ENCODE measurements at regions not wholly inside any gene's neighbourhood (a gene's known extent, or its start where the extent isn't known, plus 50 kb on each side); places are given as distances from the start of the nearest gene placed in this dataset.

DNA sequence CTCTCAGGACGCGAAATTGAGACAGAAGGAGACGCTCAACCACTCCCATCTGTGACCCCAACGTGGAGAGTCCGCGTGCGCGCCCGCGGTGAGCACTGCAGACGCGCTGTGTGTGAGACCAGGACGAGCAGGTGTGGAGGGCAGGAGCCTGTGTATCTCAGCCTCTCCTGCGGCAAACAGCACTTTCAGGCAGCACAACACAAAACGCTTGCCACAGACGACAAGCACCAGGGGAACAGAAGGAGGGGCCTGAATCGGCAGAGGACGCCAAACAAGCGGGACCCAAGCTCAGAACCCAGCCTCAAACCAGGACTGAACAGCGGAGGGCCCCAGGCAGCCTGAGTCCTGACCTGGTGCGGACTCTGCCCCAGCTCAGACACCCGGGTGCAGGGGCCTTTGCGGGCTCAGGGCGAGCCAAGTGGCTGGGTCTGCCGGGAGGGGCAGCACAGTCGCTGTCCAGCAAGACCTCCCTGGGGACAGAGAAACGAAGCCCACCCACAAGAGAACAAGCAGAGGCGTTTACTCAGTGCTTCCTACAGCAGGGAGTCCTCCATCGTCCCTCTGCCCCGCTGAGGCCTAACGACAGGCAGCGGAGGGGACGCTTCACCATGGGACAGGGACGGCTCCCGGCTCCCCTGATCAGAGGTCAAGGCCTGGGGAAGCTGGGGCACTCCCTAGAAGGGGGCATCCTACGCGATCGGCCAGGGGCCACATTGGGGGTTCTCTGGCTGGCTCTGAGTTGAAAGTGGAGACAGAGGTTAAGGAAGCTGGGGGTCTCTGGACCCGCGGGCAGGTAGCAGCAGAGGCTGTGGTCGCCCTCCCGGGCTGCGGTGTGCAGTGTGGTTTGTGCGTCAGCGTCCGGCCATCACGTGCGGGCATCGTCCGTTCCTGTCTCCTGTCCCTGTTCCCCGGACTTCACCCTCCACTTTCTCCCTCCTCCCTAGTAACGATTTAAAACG lies 560.8 kb downstream of the BRD1 start:
- DNase-seq = no peak

DNA sequence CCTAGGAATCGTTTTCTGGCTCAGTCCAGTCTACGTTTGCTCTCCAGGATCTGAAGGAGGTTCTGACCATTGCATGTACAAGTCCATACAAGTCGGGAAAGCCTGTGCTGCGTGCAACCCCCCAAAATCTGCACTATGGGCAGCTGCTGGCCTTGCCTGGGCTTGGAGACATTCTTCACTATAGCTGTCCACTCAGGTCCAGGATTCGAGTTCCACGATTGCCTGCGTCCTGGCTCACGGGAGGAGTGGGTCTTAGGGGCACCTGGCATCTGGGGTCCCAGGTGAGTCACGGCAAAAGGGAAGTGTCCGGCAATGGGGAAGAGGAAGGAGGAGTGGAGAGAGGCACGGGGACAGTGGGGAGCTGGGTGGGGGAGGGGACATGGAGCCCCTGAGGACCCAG lies 563.0 kb downstream of the BRD1 start:
- DNase-seq = no peak

DNA sequence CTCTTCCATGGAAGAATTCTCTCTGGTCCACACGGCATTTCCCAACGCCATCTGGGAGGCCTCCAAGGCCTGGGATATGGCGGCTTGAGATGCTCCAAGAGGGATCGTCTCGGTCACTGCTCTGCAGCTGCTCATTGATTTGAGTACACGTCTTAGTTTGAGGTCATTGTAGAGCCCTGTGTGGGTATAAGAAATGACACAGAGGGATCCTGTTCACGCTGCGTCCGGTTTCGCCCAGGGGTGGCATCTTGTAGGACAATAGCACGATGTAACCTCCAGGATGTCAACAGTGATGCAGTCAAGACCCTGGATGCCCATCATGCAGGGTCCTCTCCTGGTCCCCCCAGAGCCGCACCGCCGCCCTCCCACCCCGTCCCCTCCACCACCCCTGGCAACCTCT lies 564.6 kb downstream of the BRD1 start:
- DNase-seq = no peak

DNA sequence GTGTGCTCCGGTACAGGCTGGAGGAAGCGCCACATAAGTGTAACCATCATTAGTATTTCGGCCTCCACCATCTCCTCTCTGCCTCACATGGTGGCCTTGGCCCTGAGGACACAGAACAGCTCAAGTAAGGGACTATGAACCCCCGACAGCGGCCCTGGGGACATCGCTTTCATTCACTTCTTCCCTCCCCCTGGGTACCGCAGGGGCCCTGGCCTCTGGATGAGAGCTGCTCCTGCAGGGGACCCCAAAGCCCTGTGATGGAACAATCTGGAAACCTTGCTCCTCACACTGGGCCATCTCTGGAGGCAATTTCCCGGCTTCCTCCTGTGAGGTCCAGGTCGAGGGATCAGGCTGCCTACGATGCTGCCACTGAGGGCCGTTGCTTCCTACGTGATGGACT lies 565.5 kb downstream of the BRD1 start:
- DNase-seq = no peak

DNA sequence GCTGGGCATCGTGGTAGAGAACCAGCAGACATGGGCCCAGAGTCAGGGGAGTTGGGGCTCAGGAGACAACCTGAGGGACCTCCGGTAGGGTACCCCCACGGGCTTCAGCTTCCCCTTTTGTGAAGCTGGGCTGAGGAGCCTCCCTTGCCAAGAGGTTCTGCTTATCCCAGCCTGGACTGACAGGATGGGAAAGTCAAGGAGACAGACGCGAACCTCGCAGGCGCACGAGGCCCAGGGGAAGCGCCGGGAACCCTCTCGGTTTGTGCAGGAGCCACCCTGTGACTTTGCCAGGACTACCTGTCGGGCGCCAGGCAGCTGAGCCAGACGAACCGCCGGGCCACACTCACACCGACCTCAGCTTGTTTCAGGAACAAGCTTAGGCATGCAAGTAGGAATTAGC lies 566.1 kb downstream of the BRD1 start:
- DNase-seq = no peak

DNA sequence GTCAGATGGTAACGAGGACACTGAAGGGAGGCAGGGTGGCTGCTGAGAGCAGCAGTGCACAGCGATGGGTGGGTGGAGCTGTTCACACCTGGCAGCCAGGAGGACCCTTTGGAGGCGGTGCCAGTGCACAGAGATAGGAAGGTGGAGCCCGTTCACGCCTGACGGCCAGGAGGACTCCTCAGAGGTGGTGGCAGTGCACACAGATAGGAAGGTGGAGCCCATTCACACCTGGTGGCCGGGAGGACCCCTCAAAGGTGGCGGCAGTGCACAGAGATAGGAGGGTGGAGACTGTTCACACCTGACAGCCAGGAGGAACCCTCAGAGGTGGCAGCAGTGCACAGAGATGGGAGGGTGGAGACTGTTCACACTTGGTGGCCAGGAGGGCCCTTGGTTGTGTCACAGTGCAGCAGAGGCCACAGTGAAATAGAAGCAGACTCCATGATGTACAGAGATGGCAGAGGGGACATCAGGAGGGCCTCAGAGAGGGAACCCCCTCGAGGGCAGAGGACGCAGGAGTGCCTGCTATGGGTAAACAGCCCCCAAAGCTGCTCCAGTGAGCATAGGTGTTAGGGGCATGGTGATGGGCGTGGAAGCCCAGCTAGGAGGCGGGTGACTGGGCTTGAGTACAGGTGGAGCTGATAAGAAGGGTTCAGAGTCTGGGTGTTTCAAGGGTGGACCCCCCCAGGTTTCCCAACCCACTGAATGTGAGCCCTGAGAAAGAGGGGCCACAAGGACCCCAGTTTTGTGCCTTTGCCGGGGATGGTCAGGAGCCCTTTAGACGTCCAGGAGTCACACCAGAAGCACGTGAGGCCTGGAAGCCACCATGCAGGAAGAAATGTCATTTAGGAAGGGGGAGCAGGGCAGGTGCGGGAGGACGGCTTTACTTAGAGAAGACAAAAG lies 566.7 kb downstream of the BRD1 start:
- no peak for DNase-seq

DNA sequence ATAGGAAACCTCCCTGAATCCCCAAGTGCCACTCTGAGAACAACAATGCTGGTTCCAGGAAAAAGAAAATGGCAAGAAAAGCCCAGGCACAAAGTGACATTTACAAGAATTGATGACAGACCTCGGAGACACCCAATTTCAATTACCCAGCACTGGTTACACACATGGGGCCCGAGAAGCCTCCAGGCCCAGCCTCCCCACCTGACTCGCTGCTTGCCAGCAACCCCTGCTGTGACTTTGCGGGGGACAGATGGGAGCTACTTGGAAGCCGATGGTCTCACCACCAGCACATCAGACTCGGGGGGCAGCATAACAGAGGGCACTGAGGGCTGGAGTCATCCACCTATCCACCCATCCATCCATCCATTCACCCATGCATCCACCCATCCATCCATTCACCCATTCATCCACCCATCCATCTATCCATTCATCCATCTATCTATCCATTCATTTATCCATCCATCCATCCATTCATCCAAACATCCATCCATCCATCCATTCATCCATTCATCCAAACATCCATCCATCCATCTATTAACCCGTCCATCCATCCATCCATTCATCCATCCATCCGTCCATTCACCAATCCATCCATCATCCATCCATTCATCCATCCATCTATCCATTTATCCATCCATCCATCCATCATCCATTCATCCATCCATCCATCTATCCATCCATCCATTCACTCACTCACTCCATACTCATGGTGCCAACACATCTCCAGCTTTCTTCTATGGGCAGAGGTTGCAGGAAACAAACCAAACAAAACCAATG lies 567.6 kb downstream of the BRD1 start:
- DNase-seq = no peak

DNA sequence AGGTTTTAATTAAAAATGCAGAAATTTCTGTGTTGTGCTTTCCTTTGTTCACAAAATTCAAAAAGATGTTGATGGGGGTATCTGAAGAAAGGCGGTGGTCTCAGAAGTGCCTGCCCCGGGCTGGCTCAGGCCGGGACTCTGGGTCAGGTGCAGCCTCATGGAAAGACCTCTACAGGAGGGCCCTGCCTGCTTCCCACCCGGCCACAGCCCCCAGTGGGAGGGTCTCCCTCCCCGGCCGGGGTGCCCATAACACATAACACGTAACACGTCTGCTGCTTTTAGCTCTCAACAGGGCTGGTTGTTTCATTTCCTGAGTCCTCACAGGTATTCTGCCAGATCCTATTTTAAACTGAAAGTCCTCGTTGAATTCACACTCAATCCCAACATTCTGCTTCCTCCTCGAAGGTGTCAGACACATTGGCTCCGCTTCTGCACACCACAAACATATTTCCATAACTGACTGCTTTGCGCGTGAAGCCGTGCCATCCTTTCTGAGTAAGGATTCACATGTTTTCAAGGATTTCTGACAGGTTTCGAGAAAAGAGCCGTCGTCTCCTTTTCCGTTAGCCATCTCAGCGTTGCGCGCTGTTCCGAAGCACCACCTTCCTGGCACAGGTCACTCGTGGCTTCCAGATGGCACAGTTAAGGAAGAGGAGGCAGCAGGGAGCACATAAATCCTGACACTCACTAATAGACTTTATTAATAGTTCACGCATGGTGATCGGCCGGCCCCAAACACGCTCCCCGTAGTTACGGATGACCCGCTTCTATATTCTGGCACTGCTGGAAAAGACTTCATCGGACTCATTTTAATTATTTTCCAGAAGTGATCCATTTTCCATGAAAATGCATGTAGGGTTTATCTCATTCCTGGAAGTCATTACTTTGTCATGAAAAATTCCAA lies 569.3 kb downstream of the BRD1 start:
- no peak for DNase-seq

DNA sequence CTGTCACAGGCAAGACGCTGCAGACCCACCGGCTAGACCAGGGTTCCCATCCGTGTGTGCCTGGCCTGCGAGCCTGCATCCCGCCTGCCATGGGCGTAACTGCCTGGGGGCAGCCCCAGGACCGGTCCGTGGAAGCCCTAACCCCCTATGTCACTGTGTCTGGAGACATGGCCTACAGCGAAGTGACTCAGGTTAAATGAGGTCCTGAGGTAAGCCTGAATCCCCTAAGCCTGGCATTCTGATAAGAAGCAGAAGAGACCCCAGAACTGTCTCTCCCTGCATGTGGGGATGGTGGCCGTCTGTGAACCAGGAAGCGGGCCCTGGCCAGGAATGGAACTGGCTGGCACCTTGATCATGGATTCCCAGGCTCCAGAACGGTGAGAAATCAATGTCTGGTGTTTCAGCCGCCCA lies 570.1 kb downstream of the BRD1 start:
- DNase-seq = no peak

DNA sequence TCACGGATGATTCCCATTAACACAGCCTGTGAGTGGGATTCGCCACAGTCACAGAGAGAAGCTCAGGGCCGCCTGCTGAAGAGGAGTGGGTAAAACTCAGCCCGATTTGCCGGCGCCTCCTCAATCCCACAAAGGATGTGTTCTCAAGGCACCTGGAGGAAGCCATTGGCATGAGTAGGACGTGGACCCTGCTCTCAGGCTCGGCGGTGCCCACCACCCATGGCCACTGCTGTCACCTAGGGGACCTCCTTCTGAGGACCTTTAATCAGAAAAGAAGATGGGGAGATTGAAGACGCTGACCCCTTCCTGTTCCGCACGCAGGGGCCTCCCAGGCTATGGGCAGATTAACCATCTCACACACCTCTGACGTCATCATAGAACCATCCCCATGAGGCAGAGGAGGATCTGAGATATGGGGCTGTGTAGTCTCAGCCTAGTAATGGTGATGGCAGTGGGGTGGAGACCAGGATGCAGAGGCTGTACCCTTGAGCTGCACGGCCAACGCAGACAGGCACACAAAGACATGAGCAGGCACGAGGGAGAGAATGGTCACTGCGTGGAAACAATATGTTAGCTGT lies 571.8 kb downstream of the BRD1 start:
- no peak for DNase-seq

DNA sequence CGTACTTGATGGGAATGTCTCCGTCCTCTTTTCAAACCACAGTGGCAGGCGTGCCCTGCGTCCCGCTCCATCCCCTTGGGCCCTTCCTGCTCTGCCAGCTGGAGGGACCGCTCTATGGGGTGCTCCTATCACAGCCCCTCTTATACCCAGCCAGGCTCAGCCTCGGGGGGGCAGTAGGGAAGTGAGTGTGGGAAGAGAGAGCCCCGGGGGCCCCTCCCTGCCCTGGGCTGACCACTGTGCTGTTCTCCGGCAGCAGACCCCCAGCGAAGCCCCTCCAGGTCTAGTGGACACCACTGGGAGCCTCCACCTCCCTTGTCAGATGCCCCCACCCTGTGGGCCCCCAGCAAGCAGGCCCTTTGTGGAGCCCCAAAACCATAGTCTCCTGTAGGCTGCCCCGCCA lies 572.5 kb downstream of the BRD1 start:
- no peak for DNase-seq

DNA sequence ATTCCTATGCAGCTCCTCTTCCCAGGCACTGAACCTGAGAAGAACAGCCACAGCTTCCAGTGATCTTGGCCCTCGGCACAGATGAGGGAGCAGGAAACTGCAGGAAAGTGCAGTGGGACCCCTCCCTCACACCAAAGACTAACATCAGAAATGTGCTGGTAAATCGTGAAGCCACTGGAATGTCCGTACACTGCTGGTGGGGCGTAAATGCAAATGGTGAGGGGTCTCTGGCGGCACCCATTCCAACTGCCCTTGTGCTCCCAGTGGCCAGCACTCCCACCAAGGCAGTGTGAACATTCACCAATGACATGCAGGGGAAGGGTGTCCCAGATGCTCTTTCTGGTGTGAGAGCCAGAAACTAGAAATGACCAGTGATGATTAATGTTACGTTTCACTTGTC lies 574.0 kb downstream of the BRD1 start:
- no peak for DNase-seq

DNA sequence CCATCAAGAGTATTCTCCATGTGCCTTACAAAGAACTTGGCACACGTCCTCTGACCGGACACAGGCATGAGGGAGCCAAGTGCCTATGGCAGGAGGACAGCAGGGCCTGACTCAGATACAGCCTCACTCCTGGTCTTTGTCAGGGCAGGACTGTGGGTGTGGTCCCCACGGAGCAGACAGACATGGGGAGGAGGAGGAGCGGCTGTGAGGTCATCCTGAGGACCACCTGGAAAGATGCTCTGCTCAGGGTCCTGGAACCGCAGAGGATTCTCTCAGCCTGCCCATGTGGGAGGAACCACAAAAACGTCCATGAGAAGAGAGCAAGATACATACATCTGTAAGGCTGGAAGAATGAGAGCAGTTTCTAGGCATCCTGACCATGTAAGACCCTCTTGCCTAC lies 576.3 kb downstream of the BRD1 start:
- DNase-seq = no peak

DNA sequence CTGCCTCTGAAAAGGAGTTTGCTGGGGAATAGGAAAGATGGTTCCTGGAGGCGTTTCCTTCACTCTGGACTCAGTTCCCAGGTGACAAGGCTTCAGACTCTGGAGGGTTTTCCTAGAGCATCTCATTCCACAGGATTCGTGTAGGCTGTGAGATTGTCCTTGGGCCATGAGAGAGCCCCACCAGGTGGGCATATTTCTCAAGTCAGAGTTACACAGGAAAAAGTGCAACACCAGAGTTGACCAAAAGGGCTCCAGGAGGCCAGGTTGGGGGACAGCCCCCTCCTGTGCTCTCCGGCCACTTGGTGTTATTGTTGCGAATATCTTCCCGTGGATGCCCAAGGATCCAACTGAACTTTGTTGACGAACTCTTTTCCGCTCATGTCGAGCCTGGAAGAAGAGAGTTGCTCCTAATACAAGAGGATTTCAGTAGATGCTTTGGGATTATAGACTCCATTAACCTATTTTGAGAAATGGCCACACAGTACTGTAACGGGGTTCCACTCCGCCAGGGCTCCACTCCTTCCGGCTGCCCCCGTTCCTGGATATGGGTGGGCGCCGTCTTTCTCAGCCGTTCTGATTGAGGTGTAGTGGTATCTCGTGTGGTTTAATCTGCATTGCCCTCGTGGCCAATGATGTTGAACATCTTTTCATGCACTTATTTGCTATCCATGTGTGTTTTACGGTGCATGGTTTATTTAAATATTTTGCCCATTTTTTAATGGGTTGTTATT lies 580.3 kb downstream of the BRD1 start:
- no peak for DNase-seq

DNA sequence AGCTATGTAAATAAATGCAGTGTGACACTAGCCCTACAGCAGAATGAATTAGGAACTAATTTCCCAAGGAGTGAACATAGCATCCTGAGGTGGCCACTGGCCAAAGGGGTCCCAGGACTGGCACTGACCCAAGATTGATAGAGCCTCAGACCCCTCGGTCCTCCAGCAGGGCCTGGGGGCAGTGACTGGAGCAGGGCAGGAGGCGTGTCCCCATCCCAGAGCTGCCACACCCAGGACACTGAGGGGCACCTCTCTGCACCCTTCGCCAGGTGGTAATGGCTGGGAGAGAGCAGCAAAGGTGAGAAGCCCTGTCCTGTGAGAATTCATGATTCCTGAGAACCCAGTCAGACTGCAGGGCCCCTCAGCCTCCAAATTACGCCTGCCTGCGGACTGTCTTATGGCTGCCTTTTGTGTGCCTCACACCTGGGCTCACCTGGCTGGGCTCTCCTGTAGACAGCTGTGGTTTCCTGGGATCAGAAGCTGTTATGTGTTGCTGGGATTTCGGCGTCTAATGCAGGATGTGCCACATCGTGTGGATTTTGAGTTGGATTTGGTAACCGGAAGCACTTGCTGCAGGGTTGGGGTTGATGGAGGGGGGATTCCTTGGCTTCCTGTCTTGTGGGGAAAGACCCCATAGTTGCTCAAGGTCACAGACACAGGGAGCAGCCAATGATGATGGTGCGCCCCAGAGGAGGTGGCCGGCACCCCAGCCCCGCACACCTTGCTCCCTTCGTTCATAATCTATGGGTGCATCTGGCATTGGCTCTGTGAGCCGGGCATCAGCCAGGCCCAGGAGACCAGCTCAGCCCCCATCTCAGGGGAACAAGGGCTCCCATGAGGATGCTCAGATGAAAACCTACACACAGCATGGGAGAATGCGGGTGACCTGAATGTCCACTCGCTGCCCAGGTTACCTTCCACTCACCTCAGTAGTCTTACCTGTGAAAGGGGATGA lies 582.9 kb downstream of the BRD1 start:
- no peak for DNase-seq

DNA sequence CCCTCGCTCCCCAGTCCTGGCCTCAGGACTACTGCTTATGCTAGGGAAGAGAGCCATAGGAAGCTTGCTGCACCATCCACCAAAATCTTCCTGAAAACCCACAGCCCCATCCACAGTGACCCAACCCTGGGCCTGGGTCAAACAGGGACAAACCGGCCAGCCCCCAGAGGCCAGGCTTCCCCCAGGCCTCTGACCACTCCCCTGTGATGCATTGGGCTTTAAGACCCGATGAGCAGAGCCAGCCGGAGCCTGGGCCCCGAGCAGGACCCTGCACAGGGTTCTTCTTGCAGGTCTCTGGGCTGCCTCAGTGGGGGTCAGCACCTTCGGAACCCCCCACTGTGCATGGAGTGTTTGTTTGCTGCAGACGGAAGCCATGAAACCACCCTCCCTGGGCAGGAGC lies 583.7 kb downstream of the BRD1 start:
- DNase-seq = no peak

DNA sequence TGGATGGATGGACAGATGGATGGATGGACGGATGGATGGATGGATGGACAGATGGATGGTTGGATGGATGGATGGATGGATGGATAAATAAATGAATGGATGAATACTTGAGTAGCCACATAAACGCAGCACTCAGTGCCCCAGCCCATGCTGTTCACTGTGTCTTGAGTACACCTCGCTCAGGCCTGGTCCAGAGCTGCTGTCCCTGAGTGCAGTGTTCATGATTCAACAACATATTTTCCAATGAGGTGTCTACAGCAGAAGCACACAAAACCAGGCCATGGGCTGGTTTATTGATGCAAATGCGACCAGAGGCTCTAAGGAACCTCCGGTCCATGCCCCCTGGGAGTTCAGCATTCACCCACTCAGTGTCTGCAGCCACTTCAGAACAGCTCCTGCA lies 584.3 kb downstream of the BRD1 start:
- DNase-seq = no peak

DNA sequence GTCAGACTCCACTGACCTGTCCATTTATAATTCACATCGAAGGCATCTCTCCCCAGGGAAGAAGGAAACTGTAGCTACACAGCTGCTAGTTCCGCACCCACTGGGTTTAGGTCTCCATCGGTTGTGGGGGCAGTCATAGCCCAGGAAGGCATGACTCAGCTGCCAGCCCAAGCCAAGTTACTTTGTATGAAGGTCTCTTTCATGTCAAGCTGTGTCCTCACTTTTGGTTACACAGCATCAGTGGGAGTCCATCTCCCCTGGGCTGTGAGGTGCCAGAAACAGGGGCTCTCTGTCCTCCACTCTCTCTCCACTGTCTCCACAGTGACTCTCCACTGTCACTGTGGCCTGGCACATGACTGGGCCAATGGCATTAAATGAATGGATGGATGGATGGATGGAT lies 585.2 kb downstream of the BRD1 start:
- DNase-seq = no peak

DNA sequence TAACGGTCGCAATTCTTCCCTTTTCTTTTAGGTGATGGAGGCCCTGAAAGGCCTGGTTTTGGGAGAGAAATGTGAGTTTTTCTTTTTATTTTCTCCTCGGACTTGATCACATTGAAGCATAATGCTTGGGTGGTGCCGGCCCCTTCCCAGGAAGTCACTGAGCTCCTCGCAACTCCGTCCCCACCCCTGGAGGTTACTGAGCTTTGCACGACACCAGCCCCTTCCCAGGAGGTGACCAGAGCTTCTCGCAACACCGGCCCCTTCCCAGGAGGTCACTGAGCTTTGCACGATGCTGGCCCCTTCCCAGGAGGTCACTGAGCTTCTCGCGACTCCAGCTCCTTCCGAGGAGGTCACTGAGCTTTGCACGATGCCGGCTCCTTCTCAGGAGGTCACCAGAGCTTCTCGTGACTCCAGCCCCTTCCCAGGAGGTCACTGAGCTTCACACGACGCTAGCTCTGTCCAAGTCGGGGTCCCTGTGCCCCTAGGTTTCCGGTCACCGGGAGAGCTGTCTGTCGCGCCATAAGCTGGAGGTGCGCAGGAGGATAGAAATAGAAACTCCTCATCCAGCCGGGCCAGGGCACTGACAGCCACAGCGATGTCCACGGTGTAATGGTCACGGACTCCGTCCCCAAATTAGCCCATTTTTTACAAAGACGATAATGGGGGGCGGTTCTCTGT lies 586.4 kb downstream of the BRD1 start:
- no peak for DNase-seq

Measured in inflammatory macrophage treated with lipopolysaccharide for 4 hours (primary cell).